OCI-LY7 (cell line): ENCODE measurements at regions not wholly inside any gene's neighbourhood (a gene's known extent, or its start where the extent isn't known, plus 50 kb on each side); places are given as distances from the start of the nearest gene placed in this dataset.

ENCODE experiments used
- BruUV-seq: library from RNA; stranded (reverse); fragments of 400-500 nt; replicated peaks from 2 replicates; lab custom pipeline; 2021; lab: Mats Ljungman, UMichigan
- CTCF ChIA-PET: fragments of 300-600 bp; sonication (Branson Sonifier 250); formaldehyde crosslinking; loops from one replicate; lab custom pipeline; 2022; ENCODE audit warnings: antibody characterized with exemption; ENCODE audit not compliant: unreplicated experiment; lab: Charles Lee
- POLR2A ChIA-PET: fragments of 300-600 bp; sonication (Branson Sonifier 250); formaldehyde crosslinking; loops from one replicate; lab custom pipeline; 2022; ENCODE audit warnings: antibody characterized with exemption; lab: Charles Lee
- DNase-seq: peaks from one replicate; pipeline ENCODE4 v3.0.0-alpha.2; 2015; ENCODE audit warnings: low spot score
- H2AFZ ChIP-seq: fragments of 200-600 bp; sonication (generic), shearing (Covaris generic); 2 replicates; pipeline ENCODE4 v1.6.1; 2014; ENCODE audit warnings: mild to moderate bottlenecking, antibody characterized with exemption, low read length, moderate library complexity
- H3K27ac ChIP-seq: fragments of 200-600 bp; sonication (generic); 2 replicates; pipeline ENCODE4 v1.5.1; 2014; ENCODE audit warnings: mixed run types, low read depth, mild to moderate bottlenecking, moderate library complexity, low read length, inconsistent platforms; ENCODE audit not compliant: poor library complexity, severe bottlenecking
- H3K36me3 ChIP-seq: fragments of 200-600 bp; sonication (generic); 2 replicates; pipeline ENCODE4 v1.6.1; 2014; ENCODE audit warnings: mild to moderate bottlenecking, antibody characterized with exemption, low read length, moderate library complexity, mixed read lengths; ENCODE audit not compliant: insufficient read depth
- H3K4me1 ChIP-seq: fragments of 200-600 bp; sonication (generic); 2 replicates; pipeline ENCODE4 v1.5.1; 2014; ENCODE audit warnings: mild to moderate bottlenecking, low read length; ENCODE audit not compliant: insufficient read depth, poor library complexity, severe bottlenecking
- H3K4me2 ChIP-seq: fragments of 200-600 bp; sonication (generic); 2 replicates; pipeline ENCODE4 v1.6.1; 2014; ENCODE audit warnings: mild to moderate bottlenecking, low read length
- H3K4me3 ChIP-seq: fragments of 200-600 bp; sonication (generic); 2 replicates; pipeline ENCODE4 v1.5.1; 2014; ENCODE audit warnings: mild to moderate bottlenecking, low read depth, low read length; ENCODE audit not compliant: poor library complexity, severe bottlenecking
- H3K79me2 ChIP-seq: fragments of 200-600 bp; sonication (generic); 2 replicates; pipeline ENCODE4 v1.6.1; 2016; ENCODE audit warnings: low read depth, mild to moderate bottlenecking, low read length, moderate library complexity, mixed read lengths; ENCODE audit not compliant: insufficient read depth
- H3K9me2 ChIP-seq: fragments of 200-600 bp; sonication (generic); 2 replicates; pipeline ENCODE4 v1.6.1; 2016; ENCODE audit warnings: mild to moderate bottlenecking, low read length, mixed read lengths; ENCODE audit not compliant: insufficient read depth
- H3K9me3 ChIP-seq: fragments of 200-600 bp; sonication (generic); 2 replicates; pipeline ENCODE4 v1.6.1; 2014; ENCODE audit warnings: mild to moderate bottlenecking, mixed run types, low read length, mixed read lengths
- H4K20me1 ChIP-seq: fragments of 200-600 bp; sonication (generic); 2 replicates; pipeline ENCODE4 v1.6.1; 2014; ENCODE audit warnings: mild to moderate bottlenecking, antibody characterized with exemption, low read length, moderate library complexity, mixed read lengths; ENCODE audit not compliant: insufficient read depth
- CTCF ChIP-seq: fragments of 200-600 bp; sonication (generic); conservative IDR thresholded peaks from 2 replicates; pipeline ENCODE4 v1.5.1; 2014; ENCODE audit warnings: mild to moderate bottlenecking, antibody characterized with exemption, low read length, moderate library complexity, mixed read lengths
- EZH2phosphoT487 ChIP-seq: fragments of 200-600 bp; sonication (generic); IDR thresholded peaks from 2 replicates; pipeline ENCODE4 v1.6.1; 2018; ENCODE audit warnings: low read depth, borderline replicate concordance, mild to moderate bottlenecking, mixed run types, antibody characterized with exemption, low read length, moderate library complexity, mixed read lengths
- intact Hi-C: fragments of 100-400 bp; cut with micrococcal nuclease; formaldehyde crosslinking; loops from one replicate; pipeline ENCODE4 v1.10.0; 2022; ENCODE audit not compliant: unreplicated experiment

GRCh38 chr18:29063346-29063745 is 886.4 kb upstream of the CDH2 start:
- Histone ChIP-seq H3K9me3 (no peaks in the 10 kb centered on the region), H3K27ac (no peak overlapping the region), H3K36me3 (no peaks in the 10 kb centered on the region), H2AFZ (no peak overlapping the region), H3K4me3 (no peak overlapping the region), H4K20me1 (no peaks in the 10 kb centered on the region), H3K4me2 (no peak overlapping the region), H3K4me1 (no peaks in the 10 kb centered on the region), H3K9me2 (no peaks in the 10 kb centered on the region), H3K79me2 (no peaks in the 10 kb centered on the region)
- intact Hi-C loops, result loop anchor here (10.0 kb wide), 1 partner anchor 701 kb away; no protein-coding TSS in a partner anchor
- BruUV-seq, result no TSS peak
- CTCF ChIA-PET, result no interaction called here
- DNase-seq, result no peak
- TF ChIP-seq EZH2phosphoT487 (no peak), CTCF (no peak)
- POLR2A ChIA-PET, result interaction anchor here (1.3 kb wide), 1 partner anchor 17 kb away, joined by 3 read pairs; no protein-coding TSS in a partner anchor

- DNase-seq, result no peak
- no peaks in the 10 kb centered on the region for H4K20me1 ChIP-seq
- H3K79me2 ChIP-seq, result no peaks in the 10 kb centered on the region
- POLR2A ChIA-PET, result interaction anchor here (1.2 to 1.3 kb wide), 2 partner anchors 10 to 17 kb away, joined by 3 read pairs; no protein-coding TSS in a partner anchor
- no TSS peak for BruUV-seq
- CTCF ChIA-PET, result no interaction called here
- H3K36me3 ChIP-seq, result no peaks in the 10 kb centered on the region
- H3K4me1 ChIP-seq, result no peaks in the 10 kb centered on the region
- H3K4me2 ChIP-seq, result no peak overlapping the region
- no peaks in the 10 kb centered on the region for H3K9me3 ChIP-seq
- H3K4me3 ChIP-seq, result no peak overlapping the region
- no peak overlapping the region for H2AFZ ChIP-seq
- intact Hi-C loops, result loop anchor here (10.0 kb wide), 1 partner anchor 702 kb away; no protein-coding TSS in a partner anchor
- H3K27ac ChIP-seq, result no peak overlapping the region
- no peaks in the 10 kb centered on the region for H3K9me2 ChIP-seq
- no peak for TF ChIP-seq CTCF
- no peak for TF ChIP-seq EZH2phosphoT487
These were observed 886.0 kb upstream of the CDH2 start for GRCh38 chr18:29062921-29063320.

- ChIA-PET POLR2A (no interaction called here), CTCF (no interaction called here)
- H3K36me3 ChIP-seq, result no peaks in the 10 kb centered on the region
- no peak overlapping the region for H2AFZ ChIP-seq
- H3K4me3 ChIP-seq, result no peak overlapping the region
- no peaks in the 10 kb centered on the region for H3K4me1 ChIP-seq
- H3K9me3 ChIP-seq, result no peaks in the 10 kb centered on the region
- no peaks in the 10 kb centered on the region for H3K79me2 ChIP-seq
- no peaks in the 10 kb centered on the region for H4K20me1 ChIP-seq
- H3K27ac ChIP-seq, result no peak overlapping the region
- H3K4me2 ChIP-seq, result no peak overlapping the region
- no peak for TF ChIP-seq EZH2phosphoT487
- TF ChIP-seq CTCF, result no peak
- DNase-seq, result no peak
- BruUV-seq, result no TSS peak
- no peaks in the 10 kb centered on the region for H3K9me2 ChIP-seq
- intact Hi-C loops, result loop anchor here (10.0 kb wide), 1 partner anchor 704 kb away; no protein-coding TSS in a partner anchor
These were observed 883.4 kb upstream of the CDH2 start for GRCh38 chr18:29060349-29060748.
